GM21528 (cell line): ENCODE measurements at regions not wholly inside any gene's neighbourhood (a gene's known extent, or its start where the extent isn't known, plus 50 kb on each side); places are given as distances from the start of the nearest gene placed in this dataset.

Experiments used
- ATAC-seq: cut with Tn5 transposase; IDR thresholded peaks from one replicate; pipeline ENCODE4 v1.9.1; 2021; ENCODE audit warnings: mild to moderate bottlenecking, moderate library complexity; ENCODE audit not compliant: unreplicated experiment, low FRiP score

GRCh38 chr16:85185303-85186100 lies 73.2 kb upstream of the CIBAR2 start:
- no peak for ATAC-seq

GRCh38 chr16:85187002-85187401 lies 74.7 kb upstream of the CIBAR2 start:
- ATAC-seq, result no peak

- no peak for ATAC-seq
Measured at GRCh38 chr16:85187447-85187846, 75.2 kb upstream of the CIBAR2 start.

DNA sequence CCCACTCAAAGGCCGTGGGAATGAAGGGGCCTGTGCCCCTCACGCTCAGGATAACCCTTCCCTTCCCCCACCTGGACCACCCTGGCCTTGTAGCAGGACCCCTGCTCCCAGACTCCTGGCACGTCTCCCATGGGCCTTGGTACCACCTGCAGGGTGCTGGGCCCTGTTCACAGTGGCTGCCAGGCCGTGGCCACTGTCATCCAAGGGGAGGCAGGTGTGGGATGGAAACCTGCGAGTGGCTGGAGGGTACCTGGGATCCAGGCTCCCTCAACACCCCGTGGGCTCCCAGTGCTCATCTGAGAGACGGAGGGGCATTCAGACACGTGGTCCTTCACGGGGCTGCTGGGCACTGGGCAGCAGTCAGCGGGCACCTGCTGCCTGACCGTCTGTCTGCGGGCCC lies 75.6 kb upstream of the CIBAR2 start:
- no peak for ATAC-seq

GRCh38 chr16:85188822-85189672 lies 76.8 kb upstream of the CIBAR2 start:
- ATAC-seq, result no peak

DNA sequence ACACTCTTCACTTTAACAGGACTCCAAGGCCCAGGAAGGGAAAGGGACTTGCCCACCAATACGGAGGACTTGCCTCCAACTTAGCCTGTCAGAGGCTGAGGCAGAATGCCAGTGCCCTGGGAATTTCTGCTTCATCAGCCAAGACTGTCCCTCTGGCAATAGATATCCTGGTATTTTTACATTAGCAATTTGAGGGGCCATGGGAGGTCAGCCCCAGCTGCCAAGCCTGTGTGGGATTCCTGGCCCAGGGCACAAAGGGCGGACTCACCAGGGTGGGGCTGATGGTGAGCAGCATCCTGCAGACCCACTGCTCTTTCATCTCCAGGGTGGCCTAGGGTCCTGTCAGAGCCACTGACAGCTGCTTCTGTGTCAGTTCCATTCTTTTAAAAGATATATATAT lies 78.3 kb upstream of the CIBAR2 start:
- no peak for ATAC-seq

- no peak for ATAC-seq
Measured at GRCh38 chr16:85191341-85191965, 79.2 kb upstream of the CIBAR2 start.

DNA sequence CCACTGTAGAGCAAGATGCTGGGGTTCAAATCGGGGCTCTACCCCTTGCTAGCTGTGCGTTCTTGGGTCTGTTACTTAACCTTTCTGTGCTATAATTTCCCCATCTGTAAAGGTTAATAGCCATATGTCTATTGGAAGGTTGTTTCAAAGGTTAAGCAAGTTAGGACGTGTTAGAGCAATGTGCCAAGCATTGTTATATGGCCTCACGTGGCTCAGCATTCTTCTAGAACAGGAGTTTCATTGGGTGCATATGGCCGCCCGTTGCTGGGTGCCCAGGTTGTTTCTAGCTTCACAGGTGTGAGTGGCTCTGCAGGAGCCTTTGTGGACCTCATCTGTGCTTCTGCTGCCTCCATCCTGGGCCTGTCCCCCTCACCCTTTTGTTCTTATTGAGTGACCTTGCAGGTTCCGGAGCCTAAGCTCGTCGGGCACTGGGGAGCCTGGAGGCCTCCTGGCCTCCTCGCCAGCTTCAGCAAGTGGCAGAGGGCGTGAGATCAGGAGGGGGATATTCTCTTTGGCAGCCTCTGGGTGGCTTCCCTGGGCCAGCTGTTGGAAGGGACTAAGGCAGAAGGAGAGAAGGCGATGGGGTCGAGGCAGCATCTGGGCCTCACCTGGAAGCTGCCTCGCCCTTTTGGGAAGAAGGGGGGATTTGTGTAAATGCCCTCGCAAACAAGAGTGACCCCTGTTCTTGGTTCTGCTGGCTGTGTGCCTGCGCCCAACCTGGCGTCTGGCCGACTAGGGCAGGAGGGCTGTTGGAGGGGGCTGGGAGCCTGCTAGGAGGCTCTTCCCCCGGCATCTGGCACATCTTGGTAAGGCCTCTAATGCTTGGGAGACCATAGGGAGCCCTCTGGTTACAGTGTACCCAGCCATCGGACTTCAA lies 80.2 kb upstream of the CIBAR2 start:
- ATAC-seq, result no peak

GRCh38 chr16:85193115-85193493 lies 80.8 kb upstream of the CIBAR2 start:
- no peak for ATAC-seq

GRCh38 chr16:85193876-85194275 lies 81.6 kb upstream of the CIBAR2 start:
- no peak for ATAC-seq

- no peak for ATAC-seq
Measured at GRCh38 chr16:85194307-85195270, 82.3 kb upstream of the CIBAR2 start.

DNA sequence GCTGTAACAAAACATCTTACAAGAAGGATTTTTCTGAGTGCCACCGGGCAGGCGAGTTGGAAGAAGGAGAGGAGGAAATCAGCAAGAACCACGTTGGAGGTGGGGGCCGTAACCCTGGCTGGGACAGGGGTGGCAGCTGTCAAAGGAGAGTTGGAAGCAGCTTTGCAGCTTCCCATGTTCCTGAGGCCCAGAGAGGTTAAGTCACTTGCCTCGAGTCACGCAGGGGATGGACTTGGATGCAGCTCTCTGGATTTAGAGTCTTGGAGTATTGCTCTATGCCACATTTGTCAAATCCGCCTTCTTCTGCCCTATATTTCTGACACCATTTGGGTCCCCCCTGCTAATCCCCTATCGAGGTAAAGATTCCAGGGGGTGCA lies 83.0 kb upstream of the CIBAR2 start:
- no peak for ATAC-seq

DNA sequence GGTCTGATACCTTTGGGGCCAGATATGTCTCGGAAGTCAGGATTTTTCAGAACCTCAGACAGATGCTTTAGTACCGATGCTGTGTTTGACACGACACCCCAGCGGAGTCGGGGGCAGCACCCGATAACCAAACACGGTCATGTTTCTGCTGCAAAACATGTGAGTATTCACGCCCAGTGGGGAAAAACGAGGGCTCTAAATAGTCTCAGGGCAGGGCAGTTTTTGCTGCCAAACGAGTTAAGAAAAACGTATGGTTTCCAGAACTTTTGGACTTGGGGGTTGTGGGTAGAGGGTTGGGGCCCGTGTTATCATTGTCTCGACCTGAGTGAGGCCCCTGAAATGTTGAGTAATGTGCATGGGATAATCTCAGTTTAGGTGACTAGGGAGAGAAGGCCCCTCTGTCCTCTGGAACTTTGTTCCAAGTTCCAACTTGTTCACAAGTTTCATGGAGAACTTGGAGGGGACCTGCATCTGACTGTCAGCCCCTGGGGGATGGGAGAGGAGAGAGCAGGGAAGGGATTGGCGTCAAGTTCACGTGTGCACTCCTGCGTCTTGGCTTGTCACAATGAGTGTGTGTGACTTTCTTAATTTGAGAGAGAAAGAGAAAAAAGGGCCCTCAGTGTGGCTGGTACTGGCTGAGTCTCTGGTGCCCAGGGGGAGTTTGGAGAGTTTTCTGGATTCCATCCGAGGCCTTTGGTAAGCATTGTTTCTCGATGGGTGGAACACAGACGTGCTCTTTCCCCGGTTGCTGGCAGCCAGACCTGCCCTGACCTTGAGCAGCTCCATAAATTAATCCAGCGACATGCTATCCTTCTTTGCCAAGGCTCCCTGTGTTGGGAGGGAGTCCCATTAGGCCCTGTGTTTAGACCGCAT lies 83.9 kb upstream of the CIBAR2 start:
- no peak for ATAC-seq

GRCh38 chr16:85196976-85197375 lies 84.7 kb upstream of the CIBAR2 start:
- ATAC-seq, result no peak

DNA sequence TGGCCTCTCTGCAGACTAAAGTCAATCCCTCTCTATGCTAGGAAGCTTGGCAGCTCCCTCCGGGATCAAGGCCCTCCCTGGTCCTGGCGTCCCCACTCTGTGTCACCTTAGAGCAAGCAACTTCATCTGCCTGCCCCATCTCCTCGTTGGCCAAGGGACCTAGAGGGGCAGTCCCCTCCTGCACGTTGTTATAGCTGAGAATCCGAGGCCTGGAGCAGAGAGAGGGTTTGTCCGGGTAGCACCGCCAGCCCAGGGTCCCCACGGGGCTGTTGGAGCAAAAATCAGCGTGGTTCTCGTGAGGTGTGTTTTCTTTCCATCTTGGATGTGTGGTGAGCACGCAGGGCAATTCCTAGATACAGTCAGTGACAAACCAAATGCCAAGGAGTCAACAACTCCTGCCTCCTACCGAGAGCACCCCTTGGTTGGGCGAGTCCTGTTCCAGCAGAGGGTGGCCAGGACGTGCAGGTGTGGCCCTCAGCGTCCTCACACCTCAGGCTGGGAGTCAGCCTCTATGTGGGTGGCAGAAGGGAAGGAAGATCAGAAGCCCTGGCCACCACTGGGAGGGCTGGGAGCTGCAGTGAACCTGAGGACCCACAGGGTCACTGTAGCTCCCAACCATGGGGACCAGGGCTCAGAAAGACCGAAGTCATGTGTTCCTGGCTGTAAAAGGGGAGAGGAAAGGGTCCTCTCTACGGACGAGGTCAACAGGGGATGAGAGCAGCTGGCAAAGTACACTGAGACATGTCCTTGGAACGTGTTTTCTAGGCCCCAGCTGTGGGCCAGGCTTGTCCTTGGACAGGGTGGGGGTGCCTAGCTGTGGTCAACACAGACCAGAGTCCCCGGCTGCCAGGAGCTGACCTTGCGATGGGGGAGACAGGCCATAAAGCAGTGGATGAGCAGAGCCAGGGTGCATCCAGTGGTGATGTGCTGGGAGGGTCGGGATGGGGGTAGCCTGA lies 85.6 kb upstream of the CIBAR2 start:
- ATAC-seq, result no peak

GRCh38 chr16:85199069-85199725 lies 86.9 kb upstream of the CIBAR2 start:
- ATAC-seq, result no peak

DNA sequence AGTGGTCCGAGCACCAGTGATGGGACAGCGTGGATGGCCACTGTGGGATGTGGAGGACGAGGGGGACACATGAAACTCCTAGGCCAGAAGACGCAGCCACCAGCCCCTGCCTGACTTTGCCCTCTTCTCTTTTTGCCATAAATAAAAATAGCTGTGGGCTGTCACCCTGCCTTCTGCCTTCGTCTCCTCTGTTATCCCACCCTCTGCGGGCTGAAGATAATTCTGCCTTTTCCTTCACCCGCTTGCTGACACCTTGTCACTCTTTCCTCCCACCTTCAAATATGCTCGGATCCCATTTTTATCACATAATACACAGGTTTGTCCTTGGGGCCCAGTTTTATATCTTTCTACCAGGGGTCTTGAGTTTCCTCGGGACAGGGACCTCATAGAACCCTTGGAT lies 87.6 kb upstream of the CIBAR2 start:
- ATAC-seq, result no peak
